GM21360 (cell line): ENCODE measurements at regions not wholly inside any gene's neighbourhood (a gene's known extent, or its start where the extent isn't known, plus 50 kb on each side); places are given as distances from the start of the nearest gene placed in this dataset.
A peak's percentile ranks its signal among the peaks of the same experiment; 100 is the strongest.

Source experiments
- ATAC-seq: cut with Tn5 transposase; IDR thresholded peaks from one replicate; pipeline ENCODE4 v1.9.1; 2021; ENCODE audit warnings: mild to moderate bottlenecking, moderate library complexity; ENCODE audit not compliant: unreplicated experiment

DNA sequence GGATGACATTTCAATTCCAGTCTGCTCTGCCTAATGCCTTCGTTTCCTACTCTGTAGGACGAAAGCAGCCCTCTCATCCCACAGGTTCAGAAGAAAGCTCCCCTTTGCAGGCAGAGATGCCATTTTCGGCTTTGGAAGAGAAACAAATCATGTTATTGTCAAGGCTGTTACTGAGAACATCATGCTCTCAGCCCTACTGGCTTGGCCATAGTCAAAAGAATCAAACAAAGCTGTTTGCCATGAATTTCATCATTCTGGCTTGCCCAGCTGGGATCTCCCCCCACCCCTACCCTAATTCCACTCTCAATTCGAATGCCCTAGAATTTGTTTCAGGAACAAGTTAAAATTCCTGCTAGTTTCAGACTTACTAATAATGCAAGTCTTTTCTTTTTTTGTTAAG is 162.3 kb upstream of the SERP2 start:
- ATAC-seq: no peak

DNA sequence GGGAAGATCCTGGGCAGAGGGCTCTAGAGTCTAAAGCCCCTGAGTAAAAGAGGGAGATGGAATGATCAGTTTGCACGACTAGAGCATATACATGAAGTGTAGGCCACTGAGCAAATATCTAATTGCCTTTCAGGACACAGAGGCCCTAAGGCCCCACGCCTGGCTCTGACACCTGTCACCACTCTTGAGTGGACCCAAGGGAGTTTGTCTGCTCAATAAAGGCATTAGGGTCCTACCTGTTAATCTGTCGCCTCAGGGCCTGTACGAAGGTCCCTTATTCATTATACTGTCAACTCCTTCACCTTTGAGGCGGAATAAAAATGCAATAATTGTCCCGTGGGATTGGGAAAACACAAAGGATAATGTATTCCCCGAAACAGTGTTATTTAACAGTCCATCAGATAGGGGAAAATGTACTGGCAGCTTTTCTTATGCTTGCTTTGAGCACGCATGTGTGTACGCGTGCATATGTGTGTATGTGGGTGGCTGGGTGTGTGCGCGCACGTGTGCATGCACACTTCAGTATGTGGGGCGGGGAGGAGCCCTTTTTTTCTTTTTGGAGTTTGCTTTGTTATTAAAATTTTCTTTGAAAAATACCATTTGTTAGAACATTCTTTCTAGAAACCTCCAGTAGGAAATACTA is 161.8 kb upstream of the SERP2 start:
- no peak for ATAC-seq

DNA sequence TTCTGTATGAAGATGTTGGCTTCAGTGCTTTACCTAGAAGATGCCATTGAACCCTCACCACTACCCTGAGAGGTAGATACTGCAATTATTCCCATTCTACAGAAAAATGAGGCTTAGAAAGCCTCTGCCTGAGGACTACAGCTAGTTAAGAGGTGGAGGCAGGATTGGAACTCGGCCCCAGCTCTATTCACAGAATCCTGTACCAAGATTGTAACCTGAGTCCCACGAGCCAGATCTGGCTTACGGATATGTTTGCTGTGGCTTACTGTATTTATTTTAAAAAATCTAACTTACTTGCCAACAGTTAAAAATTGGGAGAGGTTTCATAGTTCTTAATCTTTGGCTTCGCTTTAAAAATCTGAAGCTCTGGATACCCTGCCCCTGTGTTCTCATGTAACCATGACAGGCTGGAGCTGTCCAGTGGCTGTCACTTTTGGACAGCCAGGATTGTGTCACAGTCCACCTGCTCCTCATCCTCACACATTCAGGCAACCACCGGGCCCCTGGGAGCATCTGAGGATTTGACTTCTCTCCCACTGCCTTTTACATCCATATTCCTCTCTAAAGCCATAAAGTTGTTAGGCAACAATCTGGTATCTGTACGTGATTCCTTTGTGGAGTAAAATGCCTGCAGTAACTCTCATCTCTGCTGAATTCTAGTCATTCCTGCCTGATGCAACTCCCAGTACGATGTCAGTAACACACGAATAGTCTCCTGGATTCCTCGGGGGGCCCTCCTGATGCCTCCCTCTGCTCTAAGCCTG is 160.8 kb upstream of the SERP2 start:
- ATAC-seq: no peak

DNA sequence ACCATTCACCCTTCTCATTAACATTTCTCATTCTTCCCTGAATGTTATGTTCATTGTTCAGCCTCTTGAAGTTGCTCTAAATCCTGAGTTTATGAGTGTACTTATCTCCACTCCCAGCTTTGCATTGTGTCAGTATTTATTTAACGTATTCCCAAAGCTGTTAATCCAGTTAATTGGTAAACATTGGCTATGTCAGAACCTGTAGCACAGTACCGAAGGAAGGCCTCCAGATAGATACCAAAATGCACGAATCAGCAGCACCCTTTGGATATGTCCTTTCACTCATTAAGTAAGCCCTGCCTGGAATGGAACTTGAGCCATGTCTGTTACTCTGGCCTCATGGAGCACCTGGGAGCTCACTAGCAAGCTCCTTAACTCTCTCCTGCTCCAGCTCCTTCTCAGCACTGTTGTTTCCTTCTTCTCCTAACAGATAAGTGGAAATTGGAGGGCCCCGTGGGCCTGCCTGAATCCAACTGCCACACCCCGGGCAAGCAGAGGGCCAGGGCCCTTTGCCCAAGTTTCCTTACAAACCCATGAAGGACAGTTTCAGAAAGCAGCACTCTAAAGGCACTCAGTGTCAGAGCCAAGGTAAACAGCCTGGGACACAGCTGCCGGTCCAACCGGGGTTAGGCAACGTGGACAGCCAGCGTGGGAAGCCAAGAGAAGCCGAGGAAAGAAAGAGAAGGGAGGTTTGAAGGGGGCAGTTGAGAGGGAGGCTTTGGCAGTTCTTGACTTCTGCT is 155.0 kb upstream of the SERP2 start:
- ATAC-seq: no peak

DNA sequence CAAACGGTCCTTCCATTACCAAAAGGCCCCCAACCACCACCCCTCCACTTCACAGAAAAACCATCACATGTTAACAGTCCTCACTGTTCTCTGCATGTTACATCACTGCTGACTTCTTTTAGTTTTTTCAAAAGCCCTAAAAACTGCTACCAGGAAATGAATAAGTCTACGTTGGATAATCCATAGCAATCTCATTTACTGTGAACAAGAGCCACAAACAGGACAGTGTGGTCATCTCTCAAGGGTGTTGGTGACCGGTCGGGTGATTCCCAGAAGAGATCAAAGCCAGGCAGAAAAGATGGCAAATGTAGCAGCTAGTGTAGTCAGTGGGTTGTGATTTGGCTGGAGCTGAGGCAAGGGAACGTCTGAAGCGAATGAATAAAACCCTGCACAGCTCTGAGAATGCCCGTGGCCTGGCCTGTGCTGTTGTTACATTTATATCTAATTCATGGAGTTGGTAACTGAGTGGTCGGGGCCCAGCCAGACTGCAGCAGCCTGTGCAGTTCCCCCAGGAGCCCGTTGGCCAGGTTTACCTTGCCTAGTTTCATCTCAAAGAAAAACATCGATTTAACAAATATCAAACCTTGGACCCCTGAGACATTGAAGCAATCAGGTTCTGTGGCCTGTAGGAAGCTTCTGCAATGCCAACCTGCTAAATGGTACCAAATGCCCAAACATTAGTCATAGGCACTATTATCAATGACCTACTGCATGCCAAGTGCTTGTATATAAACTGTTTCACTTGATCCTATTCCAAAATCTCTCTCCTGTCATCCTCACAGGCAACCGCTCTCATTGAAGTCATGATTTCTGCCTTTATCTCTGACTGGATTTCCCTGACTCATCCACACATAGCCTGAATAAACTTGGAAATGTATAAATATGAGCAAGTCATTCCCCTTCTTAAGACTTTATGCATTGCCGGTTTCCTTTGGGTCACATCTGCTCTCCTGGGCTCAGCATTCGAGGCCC is 153.8 kb upstream of the SERP2 start:
- no peak for ATAC-seq

DNA sequence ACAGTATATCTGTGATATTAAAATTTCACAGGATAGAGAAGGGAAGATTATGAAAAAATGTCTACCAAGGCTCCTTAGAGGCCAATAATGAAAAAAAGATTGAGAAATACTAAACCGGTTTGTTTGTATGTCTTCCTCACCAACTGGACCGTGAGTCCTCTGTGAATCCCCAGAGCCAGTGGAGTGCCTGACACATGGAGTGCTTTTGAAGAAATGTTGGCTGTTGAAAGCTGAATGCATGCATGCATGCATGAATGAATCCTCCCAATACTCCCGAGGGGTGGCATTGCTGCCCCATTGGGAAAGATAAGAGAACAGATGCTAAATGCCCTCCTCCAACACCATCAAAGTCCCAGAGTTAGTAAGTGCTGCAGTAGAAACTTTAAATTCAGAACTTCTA is 152.7 kb upstream of the SERP2 start:
- ATAC-seq: no peak

DNA sequence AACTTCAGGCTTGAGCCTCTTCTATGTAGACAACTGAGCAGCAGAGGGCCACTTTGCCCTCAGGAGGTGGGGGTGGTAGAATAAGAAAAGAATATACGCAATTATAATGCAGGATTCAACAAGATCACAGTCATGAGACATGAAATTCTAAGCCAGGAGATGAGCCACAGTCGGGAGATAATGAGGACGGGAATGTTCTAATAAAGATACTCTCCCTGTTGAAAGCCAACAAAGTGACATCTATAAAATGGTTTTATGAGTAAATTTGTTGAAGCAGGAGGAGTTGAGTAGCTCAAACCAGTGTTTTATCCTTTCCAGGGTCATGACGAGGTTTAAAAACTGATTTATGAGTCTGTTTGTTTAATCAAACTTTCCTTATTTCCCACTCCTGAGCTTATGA is 152.0 kb upstream of the SERP2 start:
- no peak for ATAC-seq

DNA sequence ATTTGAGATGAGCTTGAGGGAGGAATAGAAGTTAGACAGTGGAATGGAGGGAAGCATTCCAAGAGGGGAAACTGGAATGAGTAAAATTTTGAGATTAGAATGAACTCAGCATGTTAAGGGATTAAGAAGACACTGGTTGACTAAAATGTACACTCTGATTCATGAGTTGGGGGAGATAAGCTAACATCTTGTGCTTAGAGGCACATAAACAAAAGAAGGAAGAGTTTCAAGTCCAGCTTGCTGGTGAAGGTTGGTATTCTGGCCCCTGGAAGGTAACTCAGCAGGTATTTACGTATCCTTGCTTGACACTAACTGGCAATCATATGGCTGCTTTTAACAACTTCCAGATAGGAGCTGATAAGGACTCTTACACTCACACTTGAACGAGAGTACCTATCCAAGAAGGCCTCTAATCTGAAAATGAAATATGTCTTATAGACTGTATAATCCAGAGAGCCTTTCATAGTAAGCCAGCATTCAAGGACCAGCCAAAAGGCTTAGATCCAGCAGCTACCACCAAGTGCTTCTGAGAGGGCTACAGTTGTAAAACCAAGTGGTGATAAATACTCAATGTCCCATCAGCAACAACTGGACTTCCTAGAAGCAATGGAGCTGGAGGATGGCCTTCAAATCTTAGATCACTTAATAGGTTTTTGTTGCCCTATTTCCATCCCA is 149.7 kb upstream of the SERP2 start:
- no peak for ATAC-seq

DNA sequence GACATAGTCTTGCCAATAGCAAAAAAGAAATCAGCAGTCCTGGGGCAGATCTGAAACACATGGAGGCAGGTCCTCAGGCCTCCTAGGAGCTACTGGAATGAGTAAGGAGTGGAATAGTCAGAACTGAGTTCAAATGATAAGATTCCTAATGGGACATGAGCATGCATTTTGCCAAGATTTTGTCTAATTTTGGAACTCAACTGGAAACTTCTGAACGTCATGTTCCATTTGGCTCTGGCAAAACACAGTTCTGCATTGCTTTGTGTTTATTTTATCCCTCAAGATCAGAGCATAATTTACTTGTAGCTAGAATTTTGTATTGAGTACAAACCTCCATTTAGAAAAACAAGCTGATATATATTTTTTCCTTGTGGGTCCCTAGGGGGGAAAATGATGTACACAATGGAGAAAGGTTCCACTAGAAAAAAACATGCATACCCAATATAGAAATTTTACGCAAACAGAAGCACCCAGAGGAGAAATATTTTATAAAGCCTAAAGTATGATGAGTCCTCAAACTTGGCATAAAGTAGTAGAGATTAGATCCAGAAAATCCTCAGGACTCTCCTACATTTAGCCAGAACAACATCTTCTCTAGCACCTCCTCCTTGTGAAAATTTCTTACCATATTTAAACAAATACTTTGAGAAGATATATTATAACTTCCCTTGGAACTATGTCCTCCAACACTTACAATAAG is 149.0 kb upstream of the SERP2 start:
- ATAC-seq: no peak

DNA sequence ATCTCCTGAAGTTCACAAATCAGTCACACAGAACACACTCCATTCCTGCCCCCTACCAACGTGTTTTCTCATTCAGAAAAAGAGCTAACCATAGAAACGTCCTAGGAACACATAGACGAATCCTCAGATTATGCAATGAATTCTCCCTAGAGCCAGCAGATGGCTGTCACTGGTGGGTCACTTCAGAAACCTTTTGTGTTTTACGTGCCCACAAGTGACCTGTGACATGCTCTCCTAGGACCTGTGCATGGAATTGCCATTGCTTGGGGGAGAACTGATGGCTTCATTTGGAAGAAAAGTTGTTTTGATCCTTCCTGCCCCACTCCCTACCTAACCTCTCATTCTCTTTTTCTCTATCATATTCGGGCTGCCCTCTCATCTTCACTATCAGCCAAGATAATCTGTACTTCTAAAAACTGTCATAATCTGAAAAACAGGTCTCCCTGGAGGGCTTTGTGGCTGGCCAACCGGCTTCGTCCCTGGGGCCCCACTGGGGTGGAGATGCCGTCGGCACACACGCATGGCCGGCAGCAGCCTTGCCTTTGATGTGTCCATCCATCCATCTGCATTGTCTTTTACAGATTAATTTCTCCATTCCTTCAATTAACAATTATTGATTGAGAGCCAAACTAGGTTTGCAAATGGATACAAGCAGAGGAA is 144.1 kb upstream of the SERP2 start:
- no peak for ATAC-seq

DNA sequence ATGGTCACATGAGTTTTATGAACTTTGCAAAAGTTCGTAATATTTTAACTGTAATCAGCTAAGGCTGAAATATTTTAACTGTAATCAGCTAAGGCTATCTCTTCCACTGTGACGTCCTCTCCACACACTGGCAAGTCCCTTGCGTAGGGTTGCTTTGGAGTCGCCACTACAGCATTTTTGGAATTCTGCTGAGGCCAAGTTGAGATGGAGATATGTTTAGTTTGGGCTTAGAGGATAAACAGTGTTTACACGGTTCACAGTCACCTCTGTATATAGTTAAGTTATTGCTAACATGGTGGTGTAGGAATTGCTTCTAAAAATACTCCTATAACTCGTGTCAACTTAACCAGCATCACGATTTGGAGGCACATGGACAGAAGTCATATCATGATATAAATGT is 143.6 kb upstream of the SERP2 start:
- ATAC-seq: no peak

DNA sequence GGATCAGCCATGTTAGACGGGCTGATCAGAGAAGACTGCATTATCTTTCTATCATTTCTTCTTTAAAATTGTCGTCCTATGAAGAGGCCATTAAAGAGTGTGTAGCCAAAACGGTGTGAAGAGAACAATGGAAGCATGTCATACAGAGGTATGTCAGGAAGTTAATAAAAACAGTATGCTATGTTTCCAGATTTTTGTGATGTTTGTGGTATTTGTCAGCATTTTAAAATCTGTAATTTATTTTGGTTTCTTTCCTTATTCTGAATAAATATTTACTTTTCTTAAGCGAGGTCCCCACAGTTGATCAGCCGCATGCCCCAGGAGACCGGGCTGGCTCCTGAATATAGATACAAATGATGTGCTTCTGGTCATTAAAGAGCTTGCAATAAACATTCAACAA is 142.9 kb upstream of the SERP2 start:
- ATAC-seq: no peak

DNA sequence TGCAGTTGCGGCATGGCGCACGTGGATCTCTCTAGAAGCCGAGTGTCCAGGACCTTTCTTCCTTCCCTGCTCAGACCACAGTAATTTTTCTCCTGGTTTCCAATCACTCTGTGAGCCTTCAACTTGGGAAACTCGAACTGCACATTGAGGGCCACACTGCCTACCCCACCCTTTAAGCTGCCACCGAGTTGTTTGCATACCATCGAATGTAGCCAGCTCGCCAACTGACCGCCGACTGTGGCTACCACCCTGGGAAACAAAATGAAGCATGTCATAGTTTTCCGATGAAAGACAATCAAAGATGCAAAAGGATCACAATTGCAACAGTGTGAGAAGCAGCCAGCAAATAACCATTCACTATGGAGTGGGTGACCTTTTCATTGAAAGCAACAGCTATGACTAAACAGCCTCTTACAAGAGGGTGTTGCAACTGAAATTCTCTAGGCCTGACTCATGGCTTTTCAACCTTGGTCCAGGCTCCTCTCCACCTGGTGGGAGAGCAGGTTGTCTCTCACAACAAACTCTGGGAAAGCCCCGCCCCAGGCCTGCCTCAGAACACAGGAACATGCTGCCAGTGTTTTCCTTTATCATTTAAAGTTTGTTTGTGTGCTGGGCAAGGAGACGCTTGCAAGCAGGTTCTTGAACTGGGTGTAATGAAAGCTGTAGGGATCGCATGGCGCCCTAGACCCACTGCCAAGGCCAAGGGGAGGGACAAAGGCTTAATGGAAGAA is 141.7 kb upstream of the SERP2 start:
- no peak for ATAC-seq

DNA sequence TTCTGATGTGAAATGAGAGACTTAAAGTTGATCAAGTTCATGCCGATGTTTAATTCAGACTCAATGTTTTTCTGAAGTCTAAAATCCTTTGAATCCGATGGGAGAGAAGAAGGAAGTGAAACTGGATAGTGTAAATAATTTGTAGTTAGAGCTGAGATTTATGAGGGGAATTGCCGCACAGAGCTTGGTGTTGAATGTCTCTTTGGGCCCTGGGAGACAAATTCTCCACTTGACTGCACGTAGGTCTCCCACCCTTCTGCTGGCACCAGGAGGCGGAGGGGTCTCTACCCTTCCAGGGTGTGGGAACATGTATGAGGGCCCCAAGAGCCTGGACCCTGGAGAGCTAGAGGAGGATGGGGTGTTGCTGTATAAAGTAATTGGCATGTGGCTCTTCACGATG is 140.8 kb upstream of the SERP2 start:
- ATAC-seq: no peak

DNA sequence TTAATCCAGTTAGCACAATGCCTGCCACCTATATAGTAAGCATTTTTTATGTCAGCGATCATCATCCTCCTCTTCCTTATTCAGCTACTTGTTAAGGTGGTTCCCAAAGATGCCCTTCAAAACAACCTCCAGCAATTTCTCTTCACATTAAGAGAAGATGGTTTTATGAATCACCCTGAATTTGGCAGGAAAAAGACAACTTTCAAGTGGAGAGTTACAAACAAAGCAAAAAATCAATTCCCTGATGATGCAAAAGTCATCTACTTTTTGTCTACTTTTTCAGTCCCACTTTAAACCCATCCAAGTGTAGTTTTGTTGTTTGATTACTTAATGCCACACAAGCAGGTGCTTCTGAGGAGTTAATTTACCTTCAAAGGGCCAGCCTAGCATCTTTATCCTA is 139.1 kb upstream of the SERP2 start:
- ATAC-seq: no peak

DNA sequence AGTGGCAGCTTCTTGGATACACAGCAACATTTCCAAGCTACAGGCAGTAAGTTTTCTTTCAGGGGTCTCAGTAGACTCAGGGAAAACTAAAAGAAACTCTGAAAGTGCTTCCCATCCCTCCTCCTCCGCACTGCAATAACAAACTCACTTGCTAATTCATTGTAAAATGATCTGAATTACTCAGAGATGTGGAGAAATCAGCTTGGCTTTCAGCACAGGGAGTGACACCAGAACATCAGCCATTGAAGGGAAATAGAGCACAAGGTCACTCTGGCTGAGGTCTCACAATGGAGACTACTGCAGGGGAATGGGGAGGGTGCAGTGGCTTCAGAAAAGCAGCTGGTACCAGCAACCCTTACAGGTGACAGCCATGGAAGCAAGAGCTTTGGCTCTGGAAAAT is 137.3 kb upstream of the SERP2 start:
- no peak for ATAC-seq

DNA sequence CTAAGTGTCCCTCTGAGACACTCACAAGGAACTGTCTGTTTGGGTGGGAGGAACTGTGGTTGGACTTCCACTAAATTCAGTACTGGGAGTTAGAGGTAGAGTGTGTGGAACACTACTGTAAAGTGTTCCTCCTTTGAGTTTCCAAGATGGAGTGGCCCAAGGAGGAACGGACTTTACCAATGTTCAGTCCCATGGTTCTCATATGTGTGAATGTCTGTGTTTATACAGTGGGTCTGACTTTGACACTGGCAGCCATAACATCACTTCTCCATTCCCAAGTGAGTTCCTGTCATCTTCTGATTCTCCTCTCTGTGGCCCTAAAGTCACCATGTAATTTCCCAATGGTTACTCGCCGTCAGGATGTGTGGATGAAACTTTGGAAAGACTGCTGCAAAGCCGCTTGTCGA is 136.8 kb upstream of the SERP2 start:
- no peak for ATAC-seq

DNA sequence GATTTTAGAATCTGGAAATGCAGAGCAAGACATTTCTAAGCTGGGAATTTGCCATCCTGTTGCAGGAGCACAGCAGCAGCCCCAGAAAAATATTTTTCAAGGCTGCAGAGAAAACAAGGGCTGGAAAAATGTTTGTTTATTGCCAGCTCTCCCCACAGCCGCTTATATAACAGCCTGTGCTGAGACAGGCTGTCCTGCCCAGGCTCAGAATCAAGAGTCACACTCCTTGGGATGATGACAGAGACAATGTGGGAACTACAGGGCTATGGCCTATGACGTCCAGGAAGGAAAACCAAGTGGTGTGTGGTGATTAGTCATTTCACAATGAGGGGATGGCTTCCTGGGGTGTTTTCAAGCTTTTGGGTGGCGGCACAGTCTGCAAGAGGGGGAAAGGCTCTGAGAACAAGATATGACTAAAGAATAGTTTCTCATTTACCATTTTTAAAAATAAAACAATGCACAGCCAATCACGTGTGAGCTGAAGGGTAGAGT is 136.3 kb upstream of the SERP2 start:
- ATAC-seq: peak; percentile 78
